ENCODE measurements at regions not wholly inside any gene's neighbourhood (a gene's known extent, or its start where the extent isn't known, plus 50 kb on each side); places are given as distances from the start of the nearest gene placed in this dataset.

GRCh38 chr17:70407506-70407905, 238.2 kb downstream of the KCNJ2 start:
- no peak for TF ChIP-seq POLR2A (IDR thresholded peaks at IDR 0.05; ENCODE audit: low read depth, low read length)
- no peak for TF ChIP-seq POLR2AphosphoS5 (IDR thresholded peaks at IDR 0.05; ENCODE audit: low read depth, low read length)
- TF ChIP-seq TAF1 (IDR thresholded peaks at IDR 0.05; ENCODE audit: low read depth, low read length) = no peak
- TF ChIP-seq SPI1 (IDR thresholded peaks at IDR 0.05; ENCODE audit: low read depth, low read length) = no peak
